ENCODE measurements at regions not wholly inside any gene's neighbourhood (a gene's known extent, or its start where the extent isn't known, plus 50 kb on each side); places are given as distances from the start of the nearest gene placed in this dataset.

- no peak for TF ChIP-seq POLR2A (IDR thresholded peaks at IDR 0.05)
- TF ChIP-seq, protein P1, sequence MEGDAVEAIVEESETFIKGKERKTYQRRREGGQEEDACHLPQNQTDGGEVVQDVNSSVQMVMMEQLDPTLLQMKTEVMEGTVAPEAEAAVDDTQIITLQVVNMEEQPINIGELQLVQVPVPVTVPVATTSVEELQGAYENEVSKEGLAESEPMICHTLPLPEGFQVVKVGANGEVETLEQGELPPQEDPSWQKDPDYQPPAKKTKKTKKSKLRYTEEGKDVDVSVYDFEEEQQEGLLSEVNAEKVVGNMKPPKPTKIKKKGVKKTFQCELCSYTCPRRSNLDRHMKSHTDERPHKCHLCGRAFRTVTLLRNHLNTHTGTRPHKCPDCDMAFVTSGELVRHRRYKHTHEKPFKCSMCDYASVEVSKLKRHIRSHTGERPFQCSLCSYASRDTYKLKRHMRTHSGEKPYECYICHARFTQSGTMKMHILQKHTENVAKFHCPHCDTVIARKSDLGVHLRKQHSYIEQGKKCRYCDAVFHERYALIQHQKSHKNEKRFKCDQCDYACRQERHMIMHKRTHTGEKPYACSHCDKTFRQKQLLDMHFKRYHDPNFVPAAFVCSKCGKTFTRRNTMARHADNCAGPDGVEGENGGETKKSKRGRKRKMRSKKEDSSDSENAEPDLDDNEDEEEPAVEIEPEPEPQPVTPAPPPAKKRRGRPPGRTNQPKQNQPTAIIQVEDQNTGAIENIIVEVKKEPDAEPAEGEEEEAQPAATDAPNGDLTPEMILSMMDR (IDR thresholded peaks at IDR 0.05): no peak
- no peak for TF ChIP-seq POLR2AphosphoS5 (IDR thresholded peaks at IDR 0.05)
These were observed 119.5 kb downstream of the MAB21L3 start for GRCh38 chr1:116230712-116231111.

Data from transverse colon (tissue), 4 donors.